ENCODE measurements at regions not wholly inside any gene's neighbourhood (a gene's known extent, or its start where the extent isn't known, plus 50 kb on each side); places are given as distances from the start of the nearest gene placed in this dataset.
A peak's percentile ranks its signal among the peaks of the same experiment; 100 is the strongest.

GRCh38 chr2:187274146-187274545 lies 173.9 kb downstream of the CALCRL start:
- no peak for DNase-seq

- DNase-seq: no peak
These were observed 175.8 kb downstream of the CALCRL start for GRCh38 chr2:187272255-187272654.

- DNase-seq: no peak
These were observed 176.2 kb downstream of the CALCRL start for GRCh38 chr2:187271825-187272224.

- DNase-seq: no peak
These were observed 181.4 kb downstream of the CALCRL start for GRCh38 chr2:187266645-187267044.

GRCh38 chr2:187266147-187266546 lies 181.9 kb downstream of the CALCRL start:
- no peak for DNase-seq

- DNase-seq: no peak
These were observed 183.4 kb downstream of the CALCRL start for GRCh38 chr2:187264612-187265011.

- DNase-seq: no peak
These were observed 184.1 kb downstream of the CALCRL start for GRCh38 chr2:187263675-187264560.

- DNase-seq: no peak
These were observed 186.3 kb downstream of the CALCRL start for GRCh38 chr2:187261705-187262104.

GRCh38 chr2:187252063-187252462 lies 196.0 kb downstream of the CALCRL start:
- no peak for DNase-seq

GRCh38 chr2:187250137-187250536 lies 197.9 kb downstream of the CALCRL start:
- DNase-seq: no peak

GRCh38 chr2:187233811-187234210 lies 214.2 kb downstream of the CALCRL start:
- no peak for DNase-seq

- no peak for DNase-seq
These were observed 215.3 kb downstream of the CALCRL start for GRCh38 chr2:187232749-187233148.

- DNase-seq: no peak
These were observed 218.0 kb downstream of the CALCRL start for GRCh38 chr2:187230088-187230487.

- DNase-seq: no peak
These were observed 219.1 kb downstream of the CALCRL start for GRCh38 chr2:187228986-187229385.

- DNase-seq: no peak
These were observed 223.1 kb downstream of the CALCRL start for GRCh38 chr2:187224989-187225388.

GRCh38 chr2:187220071-187220470 lies 228.0 kb downstream of the CALCRL start:
- no peak for DNase-seq

- DNase-seq: peak; percentile 43
These were observed 232.4 kb downstream of the CALCRL start for GRCh38 chr2:187215532-187216240.

GRCh38 chr2:187214306-187214705 lies 233.7 kb downstream of the CALCRL start:
- no peak for DNase-seq

- DNase-seq: no peak
These were observed 234.3 kb downstream of the CALCRL start for GRCh38 chr2:187213798-187214197.

GRCh38 chr2:187210726-187211125 lies 237.3 kb downstream of the CALCRL start:
- DNase-seq: no peak

GRCh38 chr2:187208199-187208785 lies 239.8 kb downstream of the CALCRL start:
- no peak for DNase-seq

GRCh38 chr2:187207126-187207525 lies 240.9 kb downstream of the CALCRL start:
- no peak for DNase-seq

GRCh38 chr2:187206471-187206870 lies 241.6 kb downstream of the CALCRL start:
- DNase-seq: no peak
